ENCODE measurements at regions not wholly inside any gene's neighbourhood (a gene's known extent, or its start where the extent isn't known, plus 50 kb on each side); places are given as distances from the start of the nearest gene placed in this dataset.

DNA sequence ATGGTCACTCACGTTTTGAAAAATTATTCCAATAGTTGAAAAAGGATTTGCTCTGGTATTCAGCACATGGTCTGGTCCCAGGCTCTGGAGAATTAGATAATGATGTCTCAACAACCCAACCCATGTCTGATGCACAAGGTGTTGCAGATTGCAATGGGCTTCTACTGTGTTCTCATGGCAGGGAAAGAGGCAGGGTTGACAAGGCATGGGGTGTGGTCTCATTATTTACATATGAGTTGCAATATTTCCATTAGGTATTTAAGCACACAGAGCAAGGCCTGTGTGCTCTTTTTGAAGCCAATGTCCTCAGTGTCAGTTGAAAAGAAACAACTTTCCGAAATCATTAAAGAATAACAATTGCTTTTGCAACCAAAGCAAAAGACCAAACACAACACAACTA, 381.9 kb upstream of the PBX1 start:
- TF ChIP-seq, protein P1, sequence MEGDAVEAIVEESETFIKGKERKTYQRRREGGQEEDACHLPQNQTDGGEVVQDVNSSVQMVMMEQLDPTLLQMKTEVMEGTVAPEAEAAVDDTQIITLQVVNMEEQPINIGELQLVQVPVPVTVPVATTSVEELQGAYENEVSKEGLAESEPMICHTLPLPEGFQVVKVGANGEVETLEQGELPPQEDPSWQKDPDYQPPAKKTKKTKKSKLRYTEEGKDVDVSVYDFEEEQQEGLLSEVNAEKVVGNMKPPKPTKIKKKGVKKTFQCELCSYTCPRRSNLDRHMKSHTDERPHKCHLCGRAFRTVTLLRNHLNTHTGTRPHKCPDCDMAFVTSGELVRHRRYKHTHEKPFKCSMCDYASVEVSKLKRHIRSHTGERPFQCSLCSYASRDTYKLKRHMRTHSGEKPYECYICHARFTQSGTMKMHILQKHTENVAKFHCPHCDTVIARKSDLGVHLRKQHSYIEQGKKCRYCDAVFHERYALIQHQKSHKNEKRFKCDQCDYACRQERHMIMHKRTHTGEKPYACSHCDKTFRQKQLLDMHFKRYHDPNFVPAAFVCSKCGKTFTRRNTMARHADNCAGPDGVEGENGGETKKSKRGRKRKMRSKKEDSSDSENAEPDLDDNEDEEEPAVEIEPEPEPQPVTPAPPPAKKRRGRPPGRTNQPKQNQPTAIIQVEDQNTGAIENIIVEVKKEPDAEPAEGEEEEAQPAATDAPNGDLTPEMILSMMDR (tag by site-specific recombination; IDR thresholded peaks at IDR 0.05): no peak
- TF ChIP-seq RBAK (tag by site-specific recombination; IDR thresholded peaks at IDR 0.05): no peak
- TF ChIP-seq ZBTB17 (tag by site-specific recombination; IDR thresholded peaks at IDR 0.05): no peak
- TF ChIP-seq ZNF140 (tag by site-specific recombination; IDR thresholded peaks at IDR 0.05): no peak
- no peak for TF ChIP-seq ZNF561 (tag by site-specific recombination; IDR thresholded peaks at IDR 0.05; ENCODE audit: borderline replicate concordance)
- TF ChIP-seq, protein P2, sequence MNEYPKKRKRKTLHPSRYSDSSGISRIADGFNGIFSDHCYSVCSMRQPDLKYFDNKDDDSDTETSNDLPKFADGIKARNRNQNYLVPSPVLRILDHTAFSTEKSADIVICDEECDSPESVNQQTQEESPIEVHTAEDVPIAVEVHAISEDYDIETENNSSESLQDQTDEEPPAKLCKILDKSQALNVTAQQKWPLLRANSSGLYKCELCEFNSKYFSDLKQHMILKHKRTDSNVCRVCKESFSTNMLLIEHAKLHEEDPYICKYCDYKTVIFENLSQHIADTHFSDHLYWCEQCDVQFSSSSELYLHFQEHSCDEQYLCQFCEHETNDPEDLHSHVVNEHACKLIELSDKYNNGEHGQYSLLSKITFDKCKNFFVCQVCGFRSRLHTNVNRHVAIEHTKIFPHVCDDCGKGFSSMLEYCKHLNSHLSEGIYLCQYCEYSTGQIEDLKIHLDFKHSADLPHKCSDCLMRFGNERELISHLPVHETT (tag by site-specific recombination; IDR thresholded peaks at IDR 0.05): no peak
- TF ChIP-seq SCRT1 (tag by site-specific recombination; IDR thresholded peaks at IDR 0.05; ENCODE audit: borderline replicate concordance): no peak
- no peak for TF ChIP-seq ZNF174 (tag by site-specific recombination; IDR thresholded peaks at IDR 0.05)
- no peak for TF ChIP-seq ZNF184 (tag by site-specific recombination; IDR thresholded peaks at IDR 0.05)
- TF ChIP-seq ZSCAN4 (tag by site-specific recombination; IDR thresholded peaks at IDR 0.05): no peak
- no peak for TF ChIP-seq ZNF514 (tag by site-specific recombination; IDR thresholded peaks at IDR 0.05)
- TF ChIP-seq, protein P3, sequence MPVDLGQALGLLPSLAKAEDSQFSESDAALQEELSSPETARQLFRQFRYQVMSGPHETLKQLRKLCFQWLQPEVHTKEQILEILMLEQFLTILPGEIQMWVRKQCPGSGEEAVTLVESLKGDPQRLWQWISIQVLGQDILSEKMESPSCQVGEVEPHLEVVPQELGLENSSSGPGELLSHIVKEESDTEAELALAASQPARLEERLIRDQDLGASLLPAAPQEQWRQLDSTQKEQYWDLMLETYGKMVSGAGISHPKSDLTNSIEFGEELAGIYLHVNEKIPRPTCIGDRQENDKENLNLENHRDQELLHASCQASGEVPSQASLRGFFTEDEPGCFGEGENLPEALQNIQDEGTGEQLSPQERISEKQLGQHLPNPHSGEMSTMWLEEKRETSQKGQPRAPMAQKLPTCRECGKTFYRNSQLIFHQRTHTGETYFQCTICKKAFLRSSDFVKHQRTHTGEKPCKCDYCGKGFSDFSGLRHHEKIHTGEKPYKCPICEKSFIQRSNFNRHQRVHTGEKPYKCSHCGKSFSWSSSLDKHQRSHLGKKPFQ (tag by site-specific recombination; IDR thresholded peaks at IDR 0.05): no peak

All from HEK293 (cell line).